HepG2 (cell line): ENCODE measurements at regions not wholly inside any gene's neighbourhood (a gene's known extent, or its start where the extent isn't known, plus 50 kb on each side); places are given as distances from the start of the nearest gene placed in this dataset.

Source experiments
- CHCHD3 ChIP-seq: sonication (generic); formaldehyde crosslinking; IDR thresholded peaks from 2 replicates; pipeline ENCODE4 v1.8.0; 2022; ENCODE audit warnings: mild to moderate bottlenecking, missing genetic modification reagents, moderate library complexity
- ELF3 ChIP-seq: IDR thresholded peaks from 2 replicates; pipeline ENCODE4 v1.6.1; 2016; ENCODE audit warnings: missing genetic modification reagents, missing compliant biosample characterization
- FOXC1 ChIP-seq: sonication (generic); formaldehyde crosslinking; IDR thresholded peaks from 2 replicates; pipeline ENCODE4 v1.8.0; 2022; ENCODE audit warnings: mild to moderate bottlenecking, missing genetic modification reagents, borderline replicate concordance
- HHEX ChIP-seq: IDR thresholded peaks from 2 replicates; pipeline ENCODE4 v1.6.1; 2016; ENCODE audit warnings: control low read depth
- NFATC3 ChIP-seq: sonication (generic); formaldehyde crosslinking; IDR thresholded peaks from 2 replicates; pipeline ENCODE4 v1.5.1; 2020; ENCODE audit warnings: mild to moderate bottlenecking, missing genetic modification reagents
- TBP ChIP-seq: sonication (generic); formaldehyde crosslinking; IDR thresholded peaks from 2 replicates; pipeline ENCODE4 v1.5.0; 2020; ENCODE audit warnings: missing genetic modification reagents
- ZBTB20 ChIP-seq: sonication (generic); formaldehyde crosslinking; IDR thresholded peaks from 2 replicates; pipeline ENCODE4 v1.8.1; 2023; ENCODE audit warnings: missing genetic modification reagents, low read depth, mild to moderate bottlenecking, borderline replicate concordance
- ZNF143 ChIP-seq: sonication (generic); formaldehyde crosslinking; IDR thresholded peaks from 2 replicates; pipeline ENCODE4 v1.4.0; 2020; ENCODE audit warnings: missing genetic modification reagents
- ZNF652 ChIP-seq: IDR thresholded peaks from 2 replicates; pipeline ENCODE4 v1.6.1; 2016; ENCODE audit warnings: low read depth, borderline replicate concordance
- ZSCAN31 ChIP-seq: sonication (generic); formaldehyde crosslinking; IDR thresholded peaks from 2 replicates; pipeline ENCODE4 v1.5.0; 2020; ENCODE audit warnings: low read depth, mild to moderate bottlenecking, missing genetic modification reagents
- TF ChIP-seq, protein P1 (sequence below): sonication (generic); formaldehyde crosslinking; conservative IDR thresholded peaks from 2 replicates; pipeline ENCODE4 v1.8.0; 2022; ENCODE audit warnings: low read depth, missing genetic modification reagents
- TF ChIP-seq, protein P2 (sequence below): sonication (generic); formaldehyde crosslinking; IDR thresholded peaks from 2 replicates; pipeline ENCODE4 v1.5.0; 2020; ENCODE audit warnings: mild to moderate bottlenecking, missing genetic modification reagents, moderate library complexity
- TF ChIP-seq, protein P3 (sequence below): IDR thresholded peaks from 2 replicates; pipeline ENCODE4 v1.6.1; 2016; ENCODE audit warnings: mild to moderate bottlenecking, missing biosample characterization, missing genetic modification reagents

DNA sequence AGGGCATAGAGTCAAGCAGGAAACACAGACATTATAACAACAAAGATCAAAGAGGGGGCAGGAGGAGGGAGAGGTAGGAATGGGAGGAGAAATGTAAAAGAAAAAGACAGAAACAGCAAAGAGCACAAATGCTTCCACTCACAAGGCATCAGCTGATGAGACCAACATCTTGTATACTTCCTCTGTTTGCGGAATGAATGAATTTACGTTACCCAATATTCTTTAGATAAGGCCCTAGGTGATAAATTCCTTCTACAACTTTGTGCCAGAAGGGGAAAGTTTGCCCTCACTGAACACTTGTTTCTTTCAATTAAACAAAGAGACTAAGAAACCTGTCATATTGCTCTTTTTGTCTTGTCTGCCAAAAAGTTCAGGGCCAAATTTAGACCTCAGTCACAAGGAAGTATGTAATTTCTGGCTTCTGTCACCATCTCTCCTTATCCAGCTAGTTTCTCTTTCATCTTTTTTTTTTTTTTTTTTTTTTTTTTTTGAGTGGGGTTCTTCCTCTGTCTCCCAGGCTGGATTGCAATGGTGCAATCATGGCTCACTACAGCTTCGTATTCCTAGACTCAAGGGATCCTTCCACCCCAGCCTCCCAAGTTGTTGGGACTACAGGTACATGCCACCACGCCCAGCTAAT, 116.4 kb upstream of the NANOS1 start (continued):
- TF ChIP-seq FOXC1 (no peak), TBP (CRISPR knock-in tag) (no peak), ZBTB20 (CRISPR knock-in tag) (no peak), ZNF652 (no peak), CHCHD3 (CRISPR knock-in tag) (no peak), ZNF143 (CRISPR knock-in tag) (no peak), NFATC3 (CRISPR knock-in tag) (no peak), HHEX (CRISPR knock-in tag) (no peak), ELF3 (CRISPR knock-in tag) (no peak), ZSCAN31 (CRISPR knock-in tag) (no peak)
- TF ChIP-seq, protein P1, sequence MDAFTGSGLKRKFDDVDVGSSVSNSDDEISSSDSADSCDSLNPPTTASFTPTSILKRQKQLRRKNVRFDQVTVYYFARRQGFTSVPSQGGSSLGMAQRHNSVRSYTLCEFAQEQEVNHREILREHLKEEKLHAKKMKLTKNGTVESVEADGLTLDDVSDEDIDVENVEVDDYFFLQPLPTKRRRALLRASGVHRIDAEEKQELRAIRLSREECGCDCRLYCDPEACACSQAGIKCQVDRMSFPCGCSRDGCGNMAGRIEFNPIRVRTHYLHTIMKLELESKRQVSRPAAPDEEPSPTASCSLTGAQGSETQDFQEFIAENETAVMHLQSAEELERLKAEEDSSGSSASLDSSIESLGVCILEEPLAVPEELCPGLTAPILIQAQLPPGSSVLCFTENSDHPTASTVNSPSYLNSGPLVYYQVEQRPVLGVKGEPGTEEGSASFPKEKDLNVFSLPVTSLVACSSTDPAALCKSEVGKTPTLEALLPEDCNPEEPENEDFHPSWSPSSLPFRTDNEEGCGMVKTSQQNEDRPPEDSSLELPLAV = no peak
- TF ChIP-seq, protein P2, sequence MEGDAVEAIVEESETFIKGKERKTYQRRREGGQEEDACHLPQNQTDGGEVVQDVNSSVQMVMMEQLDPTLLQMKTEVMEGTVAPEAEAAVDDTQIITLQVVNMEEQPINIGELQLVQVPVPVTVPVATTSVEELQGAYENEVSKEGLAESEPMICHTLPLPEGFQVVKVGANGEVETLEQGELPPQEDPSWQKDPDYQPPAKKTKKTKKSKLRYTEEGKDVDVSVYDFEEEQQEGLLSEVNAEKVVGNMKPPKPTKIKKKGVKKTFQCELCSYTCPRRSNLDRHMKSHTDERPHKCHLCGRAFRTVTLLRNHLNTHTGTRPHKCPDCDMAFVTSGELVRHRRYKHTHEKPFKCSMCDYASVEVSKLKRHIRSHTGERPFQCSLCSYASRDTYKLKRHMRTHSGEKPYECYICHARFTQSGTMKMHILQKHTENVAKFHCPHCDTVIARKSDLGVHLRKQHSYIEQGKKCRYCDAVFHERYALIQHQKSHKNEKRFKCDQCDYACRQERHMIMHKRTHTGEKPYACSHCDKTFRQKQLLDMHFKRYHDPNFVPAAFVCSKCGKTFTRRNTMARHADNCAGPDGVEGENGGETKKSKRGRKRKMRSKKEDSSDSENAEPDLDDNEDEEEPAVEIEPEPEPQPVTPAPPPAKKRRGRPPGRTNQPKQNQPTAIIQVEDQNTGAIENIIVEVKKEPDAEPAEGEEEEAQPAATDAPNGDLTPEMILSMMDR = no peak
- TF ChIP-seq, protein P3, sequence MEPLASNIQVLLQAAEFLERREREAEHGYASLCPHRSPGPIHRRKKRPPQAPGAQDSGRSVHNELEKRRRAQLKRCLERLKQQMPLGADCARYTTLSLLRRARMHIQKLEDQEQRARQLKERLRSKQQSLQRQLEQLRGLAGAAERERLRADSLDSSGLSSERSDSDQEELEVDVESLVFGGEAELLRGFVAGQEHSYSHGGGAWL (CRISPR knock-in tag) = no peak
